ENCODE measurements at regions not wholly inside any gene's neighbourhood (a gene's known extent, or its start where the extent isn't known, plus 50 kb on each side); places are given as distances from the start of the nearest gene placed in this dataset.

DNA sequence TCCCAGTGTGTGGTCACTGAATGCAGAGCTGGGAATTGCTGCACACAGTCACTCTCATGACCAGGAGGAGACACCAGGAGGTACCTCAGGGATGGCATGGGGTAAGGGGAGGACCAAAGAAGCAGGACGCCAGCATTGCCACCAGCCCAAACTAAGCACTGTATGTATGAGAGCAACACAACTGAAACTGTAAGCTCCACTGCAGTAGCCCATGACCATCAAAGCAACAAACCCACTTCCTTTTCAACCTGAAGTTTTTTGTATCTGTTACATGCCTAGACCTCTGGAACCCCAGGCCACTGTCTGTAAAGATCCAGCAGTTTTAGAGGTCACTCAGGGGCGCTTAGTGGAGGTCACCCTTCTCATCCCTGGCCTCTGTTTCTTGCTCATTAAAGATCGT, 164.3 kb downstream of the SETD4 start (continued):
- TF ChIP-seq, protein P1, sequence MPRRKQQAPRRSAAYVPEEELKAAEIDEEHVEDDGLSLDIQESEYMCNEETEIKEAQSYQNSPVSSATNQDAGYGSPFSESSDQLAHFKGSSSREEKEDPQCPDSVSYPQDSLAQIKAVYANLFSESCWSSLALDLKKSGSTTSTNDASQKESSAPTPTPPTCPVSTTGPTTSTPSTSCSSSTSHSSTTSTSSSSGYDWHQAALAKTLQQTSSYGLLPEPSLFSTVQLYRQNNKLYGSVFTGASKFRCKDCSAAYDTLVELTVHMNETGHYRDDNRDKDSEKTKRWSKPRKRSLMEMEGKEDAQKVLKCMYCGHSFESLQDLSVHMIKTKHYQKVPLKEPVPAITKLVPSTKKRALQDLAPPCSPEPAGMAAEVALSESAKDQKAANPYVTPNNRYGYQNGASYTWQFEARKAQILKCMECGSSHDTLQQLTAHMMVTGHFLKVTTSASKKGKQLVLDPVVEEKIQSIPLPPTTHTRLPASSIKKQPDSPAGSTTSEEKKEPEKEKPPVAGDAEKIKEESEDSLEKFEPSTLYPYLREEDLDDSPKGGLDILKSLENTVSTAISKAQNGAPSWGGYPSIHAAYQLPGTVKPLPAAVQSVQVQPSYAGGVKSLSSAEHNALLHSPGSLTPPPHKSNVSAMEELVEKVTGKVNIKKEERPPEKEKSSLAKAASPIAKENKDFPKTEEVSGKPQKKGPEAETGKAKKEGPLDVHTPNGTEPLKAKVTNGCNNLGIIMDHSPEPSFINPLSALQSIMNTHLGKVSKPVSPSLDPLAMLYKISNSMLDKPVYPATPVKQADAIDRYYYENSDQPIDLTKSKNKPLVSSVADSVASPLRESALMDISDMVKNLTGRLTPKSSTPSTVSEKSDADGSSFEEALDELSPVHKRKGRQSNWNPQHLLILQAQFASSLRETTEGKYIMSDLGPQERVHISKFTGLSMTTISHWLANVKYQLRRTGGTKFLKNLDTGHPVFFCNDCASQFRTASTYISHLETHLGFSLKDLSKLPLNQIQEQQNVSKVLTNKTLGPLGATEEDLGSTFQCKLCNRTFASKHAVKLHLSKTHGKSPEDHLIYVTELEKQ (tag by site-specific recombination; IDR thresholded peaks at IDR 0.05; ENCODE audit: borderline replicate concordance): no peak

DNA sequence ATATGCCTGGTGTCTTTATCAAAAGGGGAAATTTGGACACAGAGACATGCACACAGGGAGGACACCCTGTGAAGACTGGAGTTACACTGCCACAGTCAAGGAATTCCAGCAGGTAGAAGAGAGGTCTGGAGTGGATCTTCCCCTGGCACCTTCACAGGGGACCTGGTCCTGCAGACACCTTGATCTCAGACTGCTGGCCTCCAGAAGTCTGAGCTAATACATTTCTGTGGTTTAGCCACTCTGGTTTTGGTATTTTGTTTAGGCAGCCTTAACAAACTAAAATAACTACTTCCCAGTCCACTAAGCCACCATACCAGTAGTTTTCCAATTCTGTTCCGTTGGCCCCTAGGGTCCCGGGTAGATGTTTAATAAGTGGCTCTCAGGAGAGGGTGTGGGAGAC, 164.7 kb downstream of the SETD4 start:
- H3K27ac ChIP-seq (ENCODE audit: extremely low read depth, low read depth, low read length): no peak overlapping the region
- H3K36me3 ChIP-seq (ENCODE audit: control insufficient read depth in 2 of 2, insufficient read depth in 1 of 2, low read length in 2 of 2): no peaks in the 10 kb centered on the region
- no peaks in the 10 kb centered on the region for H3K9me3 ChIP-seq (ENCODE audit: control insufficient read depth, insufficient read depth, low read depth, low read length)
- no peak overlapping the region for H3K4me3 ChIP-seq (ENCODE audit: low read depth, low read length)
- TF ChIP-seq, protein P2, sequence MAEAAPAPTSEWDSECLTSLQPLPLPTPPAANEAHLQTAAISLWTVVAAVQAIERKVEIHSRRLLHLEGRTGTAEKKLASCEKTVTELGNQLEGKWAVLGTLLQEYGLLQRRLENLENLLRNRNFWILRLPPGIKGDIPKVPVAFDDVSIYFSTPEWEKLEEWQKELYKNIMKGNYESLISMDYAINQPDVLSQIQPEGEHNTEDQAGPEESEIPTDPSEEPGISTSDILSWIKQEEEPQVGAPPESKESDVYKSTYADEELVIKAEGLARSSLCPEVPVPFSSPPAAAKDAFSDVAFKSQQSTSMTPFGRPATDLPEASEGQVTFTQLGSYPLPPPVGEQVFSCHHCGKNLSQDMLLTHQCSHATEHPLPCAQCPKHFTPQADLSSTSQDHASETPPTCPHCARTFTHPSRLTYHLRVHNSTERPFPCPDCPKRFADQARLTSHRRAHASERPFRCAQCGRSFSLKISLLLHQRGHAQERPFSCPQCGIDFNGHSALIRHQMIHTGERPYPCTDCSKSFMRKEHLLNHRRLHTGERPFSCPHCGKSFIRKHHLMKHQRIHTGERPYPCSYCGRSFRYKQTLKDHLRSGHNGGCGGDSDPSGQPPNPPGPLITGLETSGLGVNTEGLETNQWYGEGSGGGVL (tag by site-specific recombination; IDR thresholded peaks at IDR 0.05): no peak
- TF ChIP-seq ZNF175 (tag by site-specific recombination; IDR thresholded peaks at IDR 0.05): no peak
- no peak for TF ChIP-seq ZNF658 (tag by site-specific recombination; IDR thresholded peaks at IDR 0.05)
- no peak for TF ChIP-seq ZNF791 (tag by site-specific recombination; IDR thresholded peaks at IDR 0.05)
- TF ChIP-seq HOXC10 (CRISPR knock-in tag; IDR thresholded peaks at IDR 0.05): no peak
- TF ChIP-seq SP3 (tag by site-specific recombination; IDR thresholded peaks at IDR 0.05): no peak
- TF ChIP-seq ZNF501 (tag by site-specific recombination; IDR thresholded peaks at IDR 0.05): no peak
- TF ChIP-seq ZNF23 (tag by site-specific recombination; IDR thresholded peaks at IDR 0.05; ENCODE audit: borderline replicate concordance): no peak
- no peak for TF ChIP-seq KLF7 (tag by site-specific recombination; IDR thresholded peaks at IDR 0.05; ENCODE audit: borderline replicate concordance)
- TF ChIP-seq ZBTB7A (tag by site-specific recombination; IDR thresholded peaks at IDR 0.05; ENCODE audit: low read depth): no peak
- TF ChIP-seq ZFP41 (tag by site-specific recombination; IDR thresholded peaks at IDR 0.05; ENCODE audit: borderline replicate concordance): no peak
- no peak for TF ChIP-seq ZNF155 (tag by site-specific recombination; IDR thresholded peaks at IDR 0.05)
- TF ChIP-seq, protein P3, sequence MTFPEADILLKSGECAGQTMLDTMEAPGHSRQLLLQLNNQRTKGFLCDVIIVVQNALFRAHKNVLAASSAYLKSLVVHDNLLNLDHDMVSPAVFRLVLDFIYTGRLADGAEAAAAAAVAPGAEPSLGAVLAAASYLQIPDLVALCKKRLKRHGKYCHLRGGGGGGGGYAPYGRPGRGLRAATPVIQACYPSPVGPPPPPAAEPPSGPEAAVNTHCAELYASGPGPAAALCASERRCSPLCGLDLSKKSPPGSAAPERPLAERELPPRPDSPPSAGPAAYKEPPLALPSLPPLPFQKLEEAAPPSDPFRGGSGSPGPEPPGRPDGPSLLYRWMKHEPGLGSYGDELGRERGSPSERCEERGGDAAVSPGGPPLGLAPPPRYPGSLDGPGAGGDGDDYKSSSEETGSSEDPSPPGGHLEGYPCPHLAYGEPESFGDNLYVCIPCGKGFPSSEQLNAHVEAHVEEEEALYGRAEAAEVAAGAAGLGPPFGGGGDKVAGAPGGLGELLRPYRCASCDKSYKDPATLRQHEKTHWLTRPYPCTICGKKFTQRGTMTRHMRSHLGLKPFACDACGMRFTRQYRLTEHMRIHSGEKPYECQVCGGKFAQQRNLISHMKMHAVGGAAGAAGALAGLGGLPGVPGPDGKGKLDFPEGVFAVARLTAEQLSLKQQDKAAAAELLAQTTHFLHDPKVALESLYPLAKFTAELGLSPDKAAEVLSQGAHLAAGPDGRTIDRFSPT (tag by site-specific recombination; IDR thresholded peaks at IDR 0.05): no peak
- no peak for TF ChIP-seq ZNF76 (tag by site-specific recombination; IDR thresholded peaks at IDR 0.05; ENCODE audit: borderline replicate concordance, low read depth)
- no peak for TF ChIP-seq ZNF266 (tag by site-specific recombination; IDR thresholded peaks at IDR 0.05; ENCODE audit: low read depth)
- TF ChIP-seq ZNF473 (tag by site-specific recombination; IDR thresholded peaks at IDR 0.05): no peak
- no peak for TF ChIP-seq ZNF544 (tag by site-specific recombination; IDR thresholded peaks at IDR 0.05)
- TF ChIP-seq OVOL3 (tag by site-specific recombination; IDR thresholded peaks at IDR 0.05): no peak
- no peak for TF ChIP-seq ZSCAN30 (tag by site-specific recombination; IDR thresholded peaks at IDR 0.05)
- no peak for TF ChIP-seq ZBTB20 (tag by site-specific recombination; IDR thresholded peaks at IDR 0.05)
- H3K4me1 ChIP-seq (ENCODE audit: control insufficient read depth, insufficient read depth, low read length): no peaks in the 10 kb centered on the region
- ChIA-PET CTCF (no interaction called here), POLR2A (no interaction called here)

All from HEK293 (cell line).